Mammary epithelial cell (primary cell): ENCODE measurements at regions not wholly inside any gene's neighbourhood (a gene's known extent, or its start where the extent isn't known, plus 50 kb on each side); places are given as distances from the start of the nearest gene placed in this dataset.

Experiments used
- CTCF ChIP-seq, 2 donors: IDR thresholded peaks in 1 of 2; conservative IDR thresholded peaks in 1 of 2; 2 replicates each; pipeline ENCODE4 v1.5.1; 2011 to 2012; ENCODE audit warnings: inconsistent platforms in 2 of 2, low read length in 2 of 2, mild to moderate bottlenecking in 2 of 2, control low read depth in 1 of 2, low read depth in 1 of 2; ENCODE audit not compliant: insufficient read depth in 1 of 2; ENCODE audit errors: extremely low read depth in 1 of 2
- EZH2 ChIP-seq: IDR thresholded peaks from 2 replicates; pipeline ENCODE4 v1.6.1; 2012; ENCODE audit warnings: low read length, inconsistent platforms, borderline replicate concordance

- TF ChIP-seq CTCF (conservative IDR thresholded peaks at IDR 0.05 in 1 of 2, IDR thresholded peaks at IDR 0.05 in 1 of 2; ENCODE audit: extremely low read depth in 1 of 2, insufficient read depth in 1 of 2, low read depth in 1 of 2, low read length in 2 of 2) (no peak), EZH2 (no peak)
Measured at GRCh38 chr2:151087377-151087776, 174.3 kb downstream of the RBM43 start.
